GM12878 (cell line): ENCODE measurements at regions not wholly inside any gene's neighbourhood (a gene's known extent, or its start where the extent isn't known, plus 50 kb on each side); places are given as distances from the start of the nearest gene placed in this dataset.

ENCODE experiments used
- CTCF ChIP-seq, 3 experiments: IDR thresholded peaks in 2 of 3; conservative IDR thresholded peaks in 1 of 3; 2 replicates each; pipeline ENCODE4 v1.5.1; 2011; ENCODE audit warnings: low read depth in 3 of 3, low read length in 3 of 3, mild to moderate bottlenecking in 3 of 3, control low read depth in 2 of 3, moderate library complexity in 2 of 3, inconsistent platforms in 1 of 3, mixed read lengths in 1 of 3; ENCODE audit not compliant: control insufficient read depth in 2 of 3, insufficient read depth in 1 of 3; ENCODE audit errors: extremely low read depth in 1 of 3
- EZH2 ChIP-seq: IDR thresholded peaks from 2 replicates; pipeline ENCODE4 v1.6.1; 2012; ENCODE audit warnings: low read depth, mild to moderate bottlenecking, control low read depth, inconsistent platforms, low read length, borderline replicate concordance; ENCODE audit not compliant: control insufficient read depth
- POLR2A ChIP-seq: IDR thresholded peaks from 2 replicates; pipeline ENCODE4 v1.6.1; 2011; ENCODE audit warnings: low read depth, mild to moderate bottlenecking, low read length

DNA sequence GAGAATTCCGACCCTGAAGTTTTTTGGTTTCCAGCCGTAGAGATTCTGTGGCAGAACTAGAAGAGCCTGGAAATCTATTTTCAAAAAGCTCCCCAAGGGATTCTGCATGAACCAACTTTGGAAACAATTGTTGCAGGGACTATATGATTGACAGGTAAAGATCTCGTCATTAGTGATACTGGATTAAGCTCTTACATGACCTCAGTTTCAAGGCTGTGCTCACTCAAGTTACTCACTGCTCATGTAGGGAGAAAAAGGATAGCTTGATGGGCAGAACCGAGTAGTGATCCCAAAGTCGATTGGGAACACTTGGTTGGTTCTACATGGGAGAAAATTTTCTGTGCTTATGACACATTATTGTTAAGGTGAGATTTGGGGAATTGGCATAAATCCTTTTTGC lies 142.3 kb upstream of the RASGRP1 start:
- TF ChIP-seq EZH2 (no peak), CTCF (IDR thresholded peaks at IDR 0.05 in 2 of 3, conservative IDR thresholded peaks at IDR 0.05 in 1 of 3; ENCODE audit: control insufficient read depth in 2 of 3, extremely low read depth in 1 of 3, insufficient read depth in 1 of 3, low read depth in 3 of 3, low read length in 3 of 3) (no peak), POLR2A (no peak)
